Breast epithelium (tissue), 3 donors: ENCODE measurements at regions not wholly inside any gene's neighbourhood (a gene's known extent, or its start where the extent isn't known, plus 50 kb on each side); places are given as distances from the start of the nearest gene placed in this dataset.

ENCODE experiments used
- CTCF ChIP-seq, 3 donors: fragments of 450-650 bp; IDR thresholded peaks; one replicate each; pipeline ENCODE4 v1.5.1; 2016 to 2017; ENCODE audit warnings: antibody characterized with exemption in 3 of 3, mild to moderate bottlenecking in 3 of 3, moderate library complexity in 3 of 3
- POLR2A ChIP-seq: fragments of 450-650 bp; IDR thresholded peaks from one replicate; pipeline ENCODE4 v1.6.1; 2016; ENCODE audit warnings: antibody characterized with exemption, mild to moderate bottlenecking, moderate library complexity

GRCh38 chr11:70737816-70738630, 339.7 kb downstream of the CTTN start:
- TF ChIP-seq CTCF (IDR thresholded peaks at IDR 0.05) (no peak), POLR2A (no peak)
